Activated T-helper 17 cell treated with anti-CD3 and anti-CD28 coated beads, Interleukin-2, amount 50 U/mL, for 72 hours (primary cell): ENCODE measurements at regions not wholly inside any gene's neighbourhood (a gene's known extent, or its start where the extent isn't known, plus 50 kb on each side); places are given as distances from the start of the nearest gene placed in this dataset.
"Not testable (repeated sequence)": the region's sequence is repeated elsewhere in the genome, so short reads cannot be mapped to it uniquely, and the experiment has no call there.

Experiments
- ATAC-seq: fragments of 150-1000 bp; cut with Tn5 transposase; replicated peaks from 2 replicates; pipeline ENCODE4 v1.10.0; 2021; ENCODE audit warnings: mild to moderate bottlenecking, moderate library complexity
- H3K27ac Mint-ChIP-seq: one replicate; pipeline ENCODE4 v1.8.0; 2022; ENCODE audit warnings: mixed read lengths
- H3K27me3 Mint-ChIP-seq: one replicate; pipeline ENCODE4 v1.8.0; 2022; ENCODE audit warnings: mixed read lengths
- H3K36me3 Mint-ChIP-seq: one replicate; pipeline ENCODE4 v1.8.0; 2022; ENCODE audit warnings: low read depth, mild to moderate bottlenecking, mixed read lengths
- H3K4me1 Mint-ChIP-seq: one replicate; pipeline ENCODE4 v1.8.0; 2022; ENCODE audit warnings: mixed read lengths
- H3K4me3 Mint-ChIP-seq: one replicate; pipeline ENCODE4 v1.8.0; 2022; ENCODE audit warnings: mild to moderate bottlenecking, mixed read lengths
- H3K9me3 Mint-ChIP-seq: one replicate; pipeline ENCODE4 v1.8.0; 2022; ENCODE audit warnings: mixed read lengths

- no peak overlapping the region for H3K4me3 Mint-ChIP-seq
- no peak overlapping the region for H3K27ac Mint-ChIP-seq
- H3K9me3 Mint-ChIP-seq = no peaks in the 10 kb centered on the region
These were observed 66.6 kb upstream of the TGFBR2 start for GRCh38 chr3:30539772-30540171.

GRCh38 chr3:30541156-30541555, 65.2 kb upstream of the TGFBR2 start:
- H3K4me3 Mint-ChIP-seq, H3K4me1 Mint-ChIP-seq, H3K27ac Mint-ChIP-seq, H3K9me3 Mint-ChIP-seq, H3K27me3 Mint-ChIP-seq, H3K36me3 Mint-ChIP-seq, ATAC-seq: not testable (repeated sequence)

More at GRCh38 chr3:30539772-30540171, 66.6 kb upstream of the TGFBR2 start:
- no peaks in the 10 kb centered on the region for H3K4me1 Mint-ChIP-seq
- no peaks in the 10 kb centered on the region for H3K27me3 Mint-ChIP-seq
- H3K36me3 Mint-ChIP-seq = no peaks in the 10 kb centered on the region
- no peak for ATAC-seq

- H3K4me1 Mint-ChIP-seq = peaks cover 7% of the 10 kb centered on the region
- ATAC-seq = no peak
- no peak overlapping the region for H3K4me3 Mint-ChIP-seq
- H3K36me3 Mint-ChIP-seq = no peaks in the 10 kb centered on the region
- peaks cover 4% of the 10 kb centered on the region for H3K9me3 Mint-ChIP-seq
- peak overlapping the region; percentile 9 for H3K27ac Mint-ChIP-seq
- no peaks in the 10 kb centered on the region for H3K27me3 Mint-ChIP-seq
These were observed 63.5 kb upstream of the TGFBR2 start for GRCh38 chr3:30542897-30543296.

- ATAC-seq = peak; percentile 62
These were observed 61.6 kb upstream of the TGFBR2 start for GRCh38 chr3:30544812-30545211.

GRCh38 chr3:30546934-30547333, 59.5 kb upstream of the TGFBR2 start:
- Mint-ChIP-seq H3K4me3 (no peak overlapping the region), H3K27me3 (no peaks in the 10 kb centered on the region), H3K36me3 (no peaks in the 10 kb centered on the region), H3K9me3 (peaks cover 6% of the 10 kb centered on the region), H3K4me1 (peaks cover 9% of the 10 kb centered on the region), H3K27ac (no peak overlapping the region)
- no peak for ATAC-seq

More at GRCh38 chr3:30544812-30545211, 61.6 kb upstream of the TGFBR2 start:
- Mint-ChIP-seq H3K36me3 (no peaks in the 10 kb centered on the region), H3K4me3 (no peak overlapping the region), H3K4me1 (peaks cover 9% of the 10 kb centered on the region), H3K9me3 (peaks cover 6% of the 10 kb centered on the region), H3K27ac (no peak overlapping the region), H3K27me3 (no peaks in the 10 kb centered on the region)

- peaks cover 6% of the 10 kb centered on the region for H3K9me3 Mint-ChIP-seq
- H3K36me3 Mint-ChIP-seq = no peaks in the 10 kb centered on the region
- no peak overlapping the region for H3K4me3 Mint-ChIP-seq
- no peak for ATAC-seq
- peak overlapping the region; percentile 32 for H3K27ac Mint-ChIP-seq
- H3K4me1 Mint-ChIP-seq = peaks cover 9% of the 10 kb centered on the region
- no peaks in the 10 kb centered on the region for H3K27me3 Mint-ChIP-seq
These were observed 58.7 kb upstream of the TGFBR2 start for GRCh38 chr3:30547716-30548115.

GRCh38 chr3:30548600-30548999, 57.8 kb upstream of the TGFBR2 start:
- Mint-ChIP-seq H3K27ac (no peak overlapping the region), H3K4me3 (no peak overlapping the region), H3K9me3 (peaks cover 6% of the 10 kb centered on the region), H3K4me1 (peaks cover 9% of the 10 kb centered on the region), H3K27me3 (no peaks in the 10 kb centered on the region), H3K36me3 (no peaks in the 10 kb centered on the region)
- peak; percentile 66 for ATAC-seq

GRCh38 chr3:30549600-30549999, 56.8 kb upstream of the TGFBR2 start:
- H3K4me1 Mint-ChIP-seq = peaks cover 9% of the 10 kb centered on the region
- H3K27ac Mint-ChIP-seq = no peak overlapping the region
- peaks cover 6% of the 10 kb centered on the region for H3K9me3 Mint-ChIP-seq
- no peaks in the 10 kb centered on the region for H3K27me3 Mint-ChIP-seq
- ATAC-seq = no peak
- no peak overlapping the region for H3K4me3 Mint-ChIP-seq
- no peaks in the 10 kb centered on the region for H3K36me3 Mint-ChIP-seq

- Mint-ChIP-seq H3K36me3 (no peaks in the 10 kb centered on the region), H3K4me3 (no peak overlapping the region), H3K9me3 (peaks cover 6% of the 10 kb centered on the region), H3K4me1 (peaks cover 7% of the 10 kb centered on the region), H3K27me3 (no peaks in the 10 kb centered on the region), H3K27ac (no peak overlapping the region)
- no peak for ATAC-seq
These were observed 56.2 kb upstream of the TGFBR2 start for GRCh38 chr3:30550246-30550645.

- Mint-ChIP-seq H3K27ac (no peak overlapping the region), H3K9me3 (peaks cover 6% of the 10 kb centered on the region), H3K4me3 (no peak overlapping the region), H3K4me1 (peaks cover 4% of the 10 kb centered on the region), H3K27me3 (no peaks in the 10 kb centered on the region), H3K36me3 (no peaks in the 10 kb centered on the region)
- ATAC-seq = peak; percentile 48
These were observed 55.1 kb upstream of the TGFBR2 start for GRCh38 chr3:30551266-30551665.

GRCh38 chr3:30551927-30552326, 54.5 kb upstream of the TGFBR2 start:
- H3K9me3 Mint-ChIP-seq = peaks cover 6% of the 10 kb centered on the region
- H3K27ac Mint-ChIP-seq = no peak overlapping the region
- peaks cover 4% of the 10 kb centered on the region for H3K4me1 Mint-ChIP-seq
- no peaks in the 10 kb centered on the region for H3K36me3 Mint-ChIP-seq
- H3K4me3 Mint-ChIP-seq = no peak overlapping the region
- ATAC-seq = no peak
- no peaks in the 10 kb centered on the region for H3K27me3 Mint-ChIP-seq

- Mint-ChIP-seq H3K27me3 (no peaks in the 10 kb centered on the region), H3K9me3 (no peaks in the 10 kb centered on the region), H3K36me3 (no peaks in the 10 kb centered on the region), H3K4me3 (no peak overlapping the region), H3K4me1 (no peaks in the 10 kb centered on the region), H3K27ac (peak overlapping the region; percentile 9)
- ATAC-seq = peak; percentile 76
These were observed 52.6 kb upstream of the TGFBR2 start for GRCh38 chr3:30553641-30554316.

- Mint-ChIP-seq H3K4me3 (no peak overlapping the region), H3K27ac (peak overlapping the region; percentile 9), H3K36me3 (no peaks in the 10 kb centered on the region), H3K4me1 (no peaks in the 10 kb centered on the region), H3K9me3 (no peaks in the 10 kb centered on the region), H3K27me3 (no peaks in the 10 kb centered on the region)
- no peak for ATAC-seq
These were observed 52.1 kb upstream of the TGFBR2 start for GRCh38 chr3:30554317-30554690.

- ATAC-seq = no peak
- H3K36me3 Mint-ChIP-seq = no peaks in the 10 kb centered on the region
- H3K4me3 Mint-ChIP-seq = no peak overlapping the region
- no peaks in the 10 kb centered on the region for H3K4me1 Mint-ChIP-seq
- no peaks in the 10 kb centered on the region for H3K9me3 Mint-ChIP-seq
- H3K27ac Mint-ChIP-seq = no peak overlapping the region
- H3K27me3 Mint-ChIP-seq = no peaks in the 10 kb centered on the region
These were observed 50.4 kb upstream of the TGFBR2 start for GRCh38 chr3:30555968-30556367.
